ENCODE measurements at regions not wholly inside any gene's neighbourhood (a gene's known extent, or its start where the extent isn't known, plus 50 kb on each side); places are given as distances from the start of the nearest gene placed in this dataset.

DNA sequence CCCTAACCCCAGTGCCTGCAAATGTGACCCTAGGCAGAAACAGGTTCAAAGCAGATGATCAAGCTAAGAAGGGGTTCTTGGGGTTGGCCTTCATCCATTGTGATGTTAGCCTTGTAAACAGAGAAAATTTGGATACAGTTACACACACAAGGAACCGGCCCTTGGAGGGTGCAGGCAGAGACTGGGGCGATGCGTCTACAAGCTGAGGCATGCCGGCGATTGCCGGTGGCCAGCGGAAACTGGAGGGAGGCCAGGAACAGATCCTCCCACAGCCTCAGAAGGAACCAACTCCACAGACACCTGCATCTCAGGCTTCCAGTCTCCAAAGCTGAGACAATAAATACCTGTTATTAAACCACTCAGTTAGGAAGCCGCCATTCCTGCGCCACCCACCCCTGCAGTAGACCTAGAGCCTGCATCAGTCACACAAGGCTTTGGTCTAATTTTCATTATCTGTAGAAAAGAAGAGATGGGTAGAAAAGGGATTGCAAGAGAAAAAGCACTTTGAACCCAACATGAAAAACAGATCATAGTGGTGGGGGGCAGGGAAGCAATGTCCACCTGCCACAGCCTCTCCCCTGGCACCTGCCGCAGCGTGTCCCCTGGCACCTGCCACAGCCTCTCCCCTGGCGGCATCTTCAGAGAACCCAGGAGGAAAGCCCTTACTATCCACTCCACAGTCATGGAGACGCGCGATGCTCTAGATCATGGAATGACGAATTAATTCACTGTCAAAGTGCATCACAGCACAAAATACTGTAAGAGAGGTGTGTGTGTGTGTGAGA, 119.7 kb upstream of the SOX1 start:
- no peak for TF ChIP-seq ELF4 (IDR thresholded peaks at IDR 0.05)
- TF ChIP-seq ZNF384 (IDR thresholded peaks at IDR 0.05), result no peak
- no peak for TF ChIP-seq BHLHE40 (IDR thresholded peaks at IDR 0.05; ENCODE audit: borderline replicate concordance)
- TF ChIP-seq CTBP1 (IDR thresholded peaks at IDR 0.05; ENCODE audit: borderline replicate concordance), result no peak
- no peak for TF ChIP-seq FOXM1 (IDR thresholded peaks at IDR 0.05; ENCODE audit: borderline replicate concordance)
- TF ChIP-seq SUZ12 (IDR thresholded peaks at IDR 0.05), result no peak
- TF ChIP-seq FOXA1 (IDR thresholded peaks at IDR 0.05), result no peak
- no peak for TF ChIP-seq LEF1 (IDR thresholded peaks at IDR 0.05; ENCODE audit: borderline replicate concordance)
- no peak for TF ChIP-seq TARDBP (IDR thresholded peaks at IDR 0.05)
- no peak for TF ChIP-seq HDGF (IDR thresholded peaks at IDR 0.05; ENCODE audit: borderline replicate concordance)
- TF ChIP-seq, protein P1, sequence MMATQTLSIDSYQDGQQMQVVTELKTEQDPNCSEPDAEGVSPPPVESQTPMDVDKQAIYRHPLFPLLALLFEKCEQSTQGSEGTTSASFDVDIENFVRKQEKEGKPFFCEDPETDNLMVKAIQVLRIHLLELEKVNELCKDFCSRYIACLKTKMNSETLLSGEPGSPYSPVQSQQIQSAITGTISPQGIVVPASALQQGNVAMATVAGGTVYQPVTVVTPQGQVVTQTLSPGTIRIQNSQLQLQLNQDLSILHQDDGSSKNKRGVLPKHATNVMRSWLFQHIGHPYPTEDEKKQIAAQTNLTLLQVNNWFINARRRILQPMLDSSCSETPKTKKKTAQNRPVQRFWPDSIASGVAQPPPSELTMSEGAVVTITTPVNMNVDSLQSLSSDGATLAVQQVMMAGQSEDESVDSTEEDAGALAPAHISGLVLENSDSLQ (IDR thresholded peaks at IDR 0.05), result no peak
- TF ChIP-seq NFRKB (IDR thresholded peaks at IDR 0.05), result no peak

Data from HEK293T (cell line).